Testis (tissue), 2 donors: ENCODE measurements at regions not wholly inside any gene's neighbourhood (a gene's known extent, or its start where the extent isn't known, plus 50 kb on each side); places are given as distances from the start of the nearest gene placed in this dataset.

Experiments
- DNase-seq: peaks from one replicate; pipeline ENCODE4 v3.0.0-alpha.2; 2019
- H3K27ac ChIP-seq, 2 donors: fragments of 200-600 bp; sonication (generic); one replicate each; pipeline ENCODE4 v1.5.1; 2019
- H3K27me3 ChIP-seq: fragments of 200-600 bp; sonication (generic); one replicate; pipeline ENCODE4 v1.5.1; 2019
- H3K36me3 ChIP-seq: fragments of 200-600 bp; sonication (generic); one replicate; pipeline ENCODE4 v1.5.1; 2017; ENCODE audit warnings: low read depth; ENCODE audit errors: missing control alignments
- H3K4me1 ChIP-seq: fragments of 200-600 bp; sonication (generic); one replicate; pipeline ENCODE4 v1.5.1; 2019
- H3K4me3 ChIP-seq, 2 donors: fragments of 200-600 bp; sonication (generic); one replicate each; pipeline ENCODE4 v1.5.1; 2017 to 2019
- H3K9me3 ChIP-seq: fragments of 200-600 bp; sonication (generic); one replicate; pipeline ENCODE4 v1.5.1; 2017
- CTCF ChIP-seq, 3 experiments: fragments of 450-650 bp in 2 of 3; fragments of 200-600 bp in 1 of 3; sonication (generic) in 1 of 3; IDR thresholded peaks; one replicate each; pipeline ENCODE4 v1.5.1; 2016 to 2019; ENCODE audit warnings: antibody characterized with exemption in 3 of 3, mild to moderate bottlenecking in 2 of 3, moderate library complexity in 1 of 3
- POLR2A ChIP-seq: fragments of 450-650 bp; IDR thresholded peaks from one replicate; pipeline ENCODE4 v1.6.1; 2017; ENCODE audit warnings: antibody characterized with exemption, mild to moderate bottlenecking, moderate library complexity
- WGBS, 2 donors: methylation state at CpG; one replicate each; pipeline ENCODE4 v1.1.5; 2018; 5-methylcytosine and 5-hydroxymethylcytosine counted together
- intact Hi-C: fragments of 100-400 bp; cut with DNase I; formaldehyde crosslinking; loops from one replicate; pipeline ENCODE4 v1.15.1; 2023; ENCODE audit warnings: low total_unique reads

- TF ChIP-seq POLR2A, result no peak
- no peak for TF ChIP-seq CTCF (IDR thresholded peaks at IDR 0.05)
- Histone ChIP-seq H3K9me3 (no peaks in the 10 kb centered on the region), H3K4me3 (no peak overlapping the region), H3K27ac (no peak overlapping the region), H3K36me3 (no peaks in the 10 kb centered on the region), H3K4me1 (no peaks in the 10 kb centered on the region), H3K27me3 (no peaks in the 10 kb centered on the region)
- 54 to 64% methylated on average over 1 of the region's 1 CpG for WGBS, 2 donors
- no peak for DNase-seq
- intact Hi-C loops, result no loop called here
These were observed 238.5 kb upstream of the STARD13 start for GRCh38 chr13:33524086-33524485.

- intact Hi-C loops, result no loop called here
These were observed 240.2 kb upstream of the STARD13 start for GRCh38 chr13:33525763-33526162.

GRCh38 chr13:33526718-33527117 is 241.2 kb upstream of the STARD13 start:
- TF ChIP-seq CTCF (IDR thresholded peaks at IDR 0.05), result no peak
- H3K9me3 ChIP-seq, result no peaks in the 10 kb centered on the region
- DNase-seq, result no peak
- H3K27me3 ChIP-seq, result no peaks in the 10 kb centered on the region
- no peak overlapping the region for H3K4me3 ChIP-seq
- no peak overlapping the region for H3K27ac ChIP-seq
- no peaks in the 10 kb centered on the region for H3K36me3 ChIP-seq
- WGBS, 2 donors, result 91 to 93% methylated on average over 3 of the region's 3 CpGs
- H3K4me1 ChIP-seq, result no peaks in the 10 kb centered on the region
- intact Hi-C loops, result no loop called here

More at GRCh38 chr13:33525763-33526162, 240.2 kb upstream of the STARD13 start:
- H3K36me3 ChIP-seq, result no peaks in the 10 kb centered on the region
- WGBS, 2 donors, result 78 to 80% methylated on average over 4 of the region's 4 CpGs
- H3K4me1 ChIP-seq, result no peaks in the 10 kb centered on the region
- no peak overlapping the region for H3K27ac ChIP-seq
- H3K9me3 ChIP-seq, result no peaks in the 10 kb centered on the region
- DNase-seq, result no peak
- TF ChIP-seq CTCF (IDR thresholded peaks at IDR 0.05) (no peak), POLR2A (no peak)
- no peaks in the 10 kb centered on the region for H3K27me3 ChIP-seq
- no peak overlapping the region for H3K4me3 ChIP-seq

- TF ChIP-seq CTCF (IDR thresholded peaks at IDR 0.05), result no peak
- no peak for TF ChIP-seq POLR2A
- Histone ChIP-seq H3K27ac (no peak overlapping the region), H3K27me3 (no peaks in the 10 kb centered on the region), H3K9me3 (no peaks in the 10 kb centered on the region), H3K4me3 (no peak overlapping the region), H3K4me1 (no peaks in the 10 kb centered on the region), H3K36me3 (no peaks in the 10 kb centered on the region)
- DNase-seq, result no peak
- intact Hi-C loops, result no loop called here
- WGBS, 2 donors, result 86 to 89% methylated on average over 2 of the region's 2 CpGs
These were observed 243.3 kb upstream of the STARD13 start for GRCh38 chr13:33528896-33529295.

GRCh38 chr13:33531484-33531883 is 245.9 kb upstream of the STARD13 start:
- H3K4me1 ChIP-seq, result no peaks in the 10 kb centered on the region
- H3K27me3 ChIP-seq, result no peaks in the 10 kb centered on the region
- H3K36me3 ChIP-seq, result no peaks in the 10 kb centered on the region
- no peak overlapping the region for H3K27ac ChIP-seq
- TF ChIP-seq CTCF (IDR thresholded peaks at IDR 0.05) (no peak), POLR2A (no peak)
- no peak overlapping the region for H3K4me3 ChIP-seq
- DNase-seq, result no peak
- intact Hi-C loops, result no loop called here
- H3K9me3 ChIP-seq, result no peaks in the 10 kb centered on the region
